Fibroblast of lung (primary cell): ENCODE measurements at regions not wholly inside any gene's neighbourhood (a gene's known extent, or its start where the extent isn't known, plus 50 kb on each side); places are given as distances from the start of the nearest gene placed in this dataset.
"Not testable (repeated sequence)": the region's sequence is repeated elsewhere in the genome, so short reads cannot be mapped to it uniquely, and the experiment has no call there.

Experiments
- DNase-seq, 2 donors: peaks; one replicate each; pipeline versions ENCODE4 v3.0.0 to v3.0.0-alpha.2; 2010; ENCODE audit warnings: low read depth in 2 of 2
- H2AFZ ChIP-seq: 2 replicates; pipeline ENCODE4 v1.5.1; 2012; ENCODE audit warnings: low read length, control low read depth, inconsistent platforms
- H3K27ac ChIP-seq: 2 replicates; pipeline ENCODE4 v1.5.1; 2011; ENCODE audit warnings: low read length, control low read depth; ENCODE audit not compliant: insufficient read depth
- H3K27me3 ChIP-seq: 2 replicates; pipeline ENCODE4 v1.5.1; 2011; ENCODE audit warnings: mild to moderate bottlenecking, low read length; ENCODE audit not compliant: control insufficient read depth, insufficient read depth
- H3K36me3 ChIP-seq: 2 replicates; pipeline ENCODE4 v1.5.1; 2011; ENCODE audit warnings: low read length; ENCODE audit not compliant: control insufficient read depth, insufficient read depth
- H3K4me1 ChIP-seq: 2 replicates; pipeline ENCODE4 v1.5.1; 2011; ENCODE audit warnings: low read length; ENCODE audit not compliant: control insufficient read depth, insufficient read depth; ENCODE audit errors: extremely low read depth
- H3K4me2 ChIP-seq: 2 replicates; pipeline ENCODE4 v1.5.1; 2011; ENCODE audit warnings: low read length, control low read depth; ENCODE audit not compliant: insufficient read depth; ENCODE audit errors: extremely low read depth
- H3K4me3 ChIP-seq, 4 experiments: fragments of 200-600 bp in 1 of 4; sonication (generic) in 1 of 4; replicated peaks in 1 of 4; 2 replicates each; pipeline ENCODE4 v1.5.1; 2011 to 2016; ENCODE audit warnings: low read length in 4 of 4, low read depth in 3 of 4, mild to moderate bottlenecking in 3 of 4, control low read depth in 2 of 4, inconsistent platforms in 1 of 4, mixed read lengths in 1 of 4; ENCODE audit not compliant: insufficient read depth in 1 of 4; ENCODE audit errors: control extremely low read depth in 1 of 4
- H3K79me2 ChIP-seq: 2 replicates; pipeline ENCODE4 v1.5.1; 2012; ENCODE audit warnings: mild to moderate bottlenecking, low read length, inconsistent platforms; ENCODE audit not compliant: control insufficient read depth, insufficient read depth
- H3K9ac ChIP-seq: 2 replicates; pipeline ENCODE4 v1.5.1; 2011; ENCODE audit warnings: mild to moderate bottlenecking, low read length, control low read depth; ENCODE audit not compliant: insufficient read depth
- H3K9me3 ChIP-seq: 2 replicates; pipeline ENCODE4 v1.5.1; 2012; ENCODE audit warnings: low read depth, low read length; ENCODE audit not compliant: control insufficient read depth, insufficient read depth
- H4K20me1 ChIP-seq: 2 replicates; pipeline ENCODE4 v1.5.1; 2011; ENCODE audit warnings: low read length; ENCODE audit not compliant: control insufficient read depth, insufficient read depth; ENCODE audit errors: extremely low read depth
- EZH2 ChIP-seq: IDR thresholded peaks from 2 replicates; pipeline ENCODE4 v1.5.1; 2012; ENCODE audit warnings: low read length, control low read depth, mild to moderate bottlenecking; ENCODE audit errors: missing control alignments
- TF ChIP-seq, protein P1 (sequence below), 2 donors: IDR thresholded peaks in 1 of 2; conservative IDR thresholded peaks in 1 of 2; 1 replicate in 1 of 2; 2 replicates in 1 of 2; pipeline ENCODE4 v1.5.1; 2011 to 2012; ENCODE audit warnings: low read length in 2 of 2, control low read depth in 1 of 2, inconsistent platforms in 1 of 2, low read depth in 1 of 2, mild to moderate bottlenecking in 1 of 2

DNA sequence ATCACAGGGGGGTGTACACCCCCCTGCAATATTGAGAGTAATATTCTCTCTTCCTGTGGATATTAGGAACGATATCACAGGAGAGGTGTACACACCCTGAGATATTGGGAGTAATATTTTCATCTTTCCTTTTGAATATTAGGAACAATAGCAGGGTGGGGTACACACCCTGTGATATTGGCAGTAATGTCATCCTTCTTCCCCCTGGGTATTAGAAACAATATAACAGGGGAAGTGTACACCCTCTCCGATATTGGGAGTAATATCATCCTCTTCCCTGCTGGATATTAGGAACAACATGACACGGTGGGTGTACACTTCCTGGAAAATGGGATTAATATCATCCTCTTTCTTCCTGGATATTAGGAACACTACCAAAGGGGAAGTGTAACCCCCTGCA is 57.8 kb upstream of the CEACAM21 start:
- Histone ChIP-seq H3K9me3 (no peaks in the 10 kb centered on the region), H3K4me2 (no peak overlapping the region), H3K4me3 (no peak overlapping the region), H2AFZ (no peak overlapping the region), H3K27ac (no peak overlapping the region), H3K4me1 (no peaks in the 10 kb centered on the region), H4K20me1 (no peaks in the 10 kb centered on the region), H3K9ac (no peak overlapping the region), H3K27me3 (peaks cover 7% of the 10 kb centered on the region), H3K36me3 (no peaks in the 10 kb centered on the region), H3K79me2 (no peaks in the 10 kb centered on the region)
- TF ChIP-seq EZH2: no peak
- TF ChIP-seq, protein P1, sequence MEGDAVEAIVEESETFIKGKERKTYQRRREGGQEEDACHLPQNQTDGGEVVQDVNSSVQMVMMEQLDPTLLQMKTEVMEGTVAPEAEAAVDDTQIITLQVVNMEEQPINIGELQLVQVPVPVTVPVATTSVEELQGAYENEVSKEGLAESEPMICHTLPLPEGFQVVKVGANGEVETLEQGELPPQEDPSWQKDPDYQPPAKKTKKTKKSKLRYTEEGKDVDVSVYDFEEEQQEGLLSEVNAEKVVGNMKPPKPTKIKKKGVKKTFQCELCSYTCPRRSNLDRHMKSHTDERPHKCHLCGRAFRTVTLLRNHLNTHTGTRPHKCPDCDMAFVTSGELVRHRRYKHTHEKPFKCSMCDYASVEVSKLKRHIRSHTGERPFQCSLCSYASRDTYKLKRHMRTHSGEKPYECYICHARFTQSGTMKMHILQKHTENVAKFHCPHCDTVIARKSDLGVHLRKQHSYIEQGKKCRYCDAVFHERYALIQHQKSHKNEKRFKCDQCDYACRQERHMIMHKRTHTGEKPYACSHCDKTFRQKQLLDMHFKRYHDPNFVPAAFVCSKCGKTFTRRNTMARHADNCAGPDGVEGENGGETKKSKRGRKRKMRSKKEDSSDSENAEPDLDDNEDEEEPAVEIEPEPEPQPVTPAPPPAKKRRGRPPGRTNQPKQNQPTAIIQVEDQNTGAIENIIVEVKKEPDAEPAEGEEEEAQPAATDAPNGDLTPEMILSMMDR (conservative IDR thresholded peaks at IDR 0.05 in 1 of 2, IDR thresholded peaks at IDR 0.05 in 1 of 2; ENCODE audit: low read depth in 1 of 2, low read length in 2 of 2): no peak
- DNase-seq: no peak

DNA sequence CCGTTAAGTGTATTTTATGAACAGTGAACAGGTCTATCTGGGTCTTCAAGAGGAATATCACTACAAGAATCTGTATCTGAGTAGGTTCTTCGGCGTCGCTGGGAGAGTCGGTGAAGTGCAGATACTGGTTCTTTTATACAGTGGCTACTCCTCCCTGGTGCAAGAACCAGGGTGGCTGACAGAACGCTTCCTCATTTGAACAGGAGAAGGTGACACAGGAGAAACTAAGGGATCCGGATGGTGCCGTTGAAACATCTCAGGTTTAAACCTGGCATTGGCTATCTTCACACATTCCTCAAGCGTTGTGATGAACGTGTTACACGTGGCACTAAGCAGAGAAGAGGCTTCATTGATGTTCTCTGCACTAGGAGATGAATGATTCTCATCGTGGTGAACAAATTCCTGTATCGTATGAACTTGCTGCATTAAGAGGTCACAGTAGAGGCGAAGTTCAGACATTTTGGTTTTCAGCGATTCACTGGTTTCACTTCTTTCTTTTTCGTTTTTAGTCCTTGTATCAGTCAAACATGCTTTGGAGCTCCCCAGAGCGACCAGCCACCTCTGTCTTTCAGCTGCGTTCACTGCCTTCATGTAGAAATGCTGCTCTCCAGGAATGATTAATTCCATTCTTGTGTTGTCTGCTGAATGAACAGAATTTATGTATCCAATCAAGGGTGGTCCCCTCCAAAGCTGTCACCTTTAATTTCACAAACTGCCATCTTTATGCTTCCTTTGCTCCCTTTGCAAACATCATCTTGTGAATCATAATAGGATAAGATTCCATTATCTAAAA is 54.6 kb upstream of the CEACAM21 start:
- not testable (repeated sequence) for H3K4me1 ChIP-seq, DNase-seq, H3K4me3 ChIP-seq, H3K9ac ChIP-seq, H3K36me3 ChIP-seq, H3K4me2 ChIP-seq, H3K27me3 ChIP-seq, H2AFZ ChIP-seq, H4K20me1 ChIP-seq, H3K79me2 ChIP-seq, H3K27ac ChIP-seq, H3K9me3 ChIP-seq

DNA sequence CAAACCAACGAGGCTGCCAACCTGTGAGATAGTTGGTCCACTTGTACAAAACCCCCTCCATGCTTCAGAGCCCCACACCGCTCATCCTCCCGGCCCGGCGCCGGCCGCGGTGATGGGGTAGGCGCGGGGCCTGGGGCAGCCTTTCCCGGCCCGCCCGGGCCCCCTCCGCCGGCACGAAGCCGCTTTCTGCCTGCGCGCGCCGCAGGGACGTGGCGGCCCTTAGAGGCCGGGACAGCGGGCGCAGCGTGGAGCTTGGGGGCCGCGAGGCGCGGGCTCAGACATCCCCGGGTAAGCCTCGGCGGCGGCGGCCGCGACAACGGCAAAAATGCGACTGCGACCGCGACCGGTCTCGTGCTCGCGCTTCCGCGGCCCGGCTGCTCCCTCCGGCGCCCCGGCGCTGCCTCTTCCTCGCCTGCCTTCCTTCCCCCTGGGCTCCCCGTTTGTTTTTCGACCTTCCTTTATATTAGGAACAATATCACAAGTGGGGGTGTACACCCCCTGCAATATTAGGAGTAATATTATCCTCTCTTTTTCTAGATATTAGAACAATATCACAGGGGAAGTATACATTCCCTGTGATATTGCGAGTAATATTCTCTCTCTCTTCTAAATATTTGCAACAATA is 53.9 kb upstream of the CEACAM21 start:
- Histone ChIP-seq H3K9ac (no peak overlapping the region), H2AFZ (no peak overlapping the region)

More for the DNA sequence above, 53.9 kb upstream of the CEACAM21 start:
- Histone ChIP-seq H3K79me2 (no peaks in the 10 kb centered on the region), H4K20me1 (no peaks in the 10 kb centered on the region), H3K27ac (no peak overlapping the region), H3K36me3 (no peaks in the 10 kb centered on the region), H3K9me3 (no peaks in the 10 kb centered on the region), H3K4me1 (no peaks in the 10 kb centered on the region), H3K4me3 (no peak overlapping the region), H3K4me2 (no peak overlapping the region), H3K27me3 (peaks cover 5% of the 10 kb centered on the region)
- peak; percentile 44 for TF ChIP-seq EZH2
- TF ChIP-seq, protein P1 (conservative IDR thresholded peaks at IDR 0.05 in 1 of 2, IDR thresholded peaks at IDR 0.05 in 1 of 2; ENCODE audit: low read depth in 1 of 2, low read length in 2 of 2): no peak
- DNase-seq: no peak
